KMS-11 (cell line): ENCODE measurements at regions not wholly inside any gene's neighbourhood (a gene's known extent, or its start where the extent isn't known, plus 50 kb on each side); places are given as distances from the start of the nearest gene placed in this dataset.

Experiments used
- H2AFZ ChIP-seq: fragments of 200-600 bp; sonication (generic); 2 replicates; pipeline ENCODE4 v1.6.1; 2016; ENCODE audit warnings: antibody characterized with exemption, mixed run types, low read depth
- H3K27ac ChIP-seq: fragments of 200-600 bp; sonication (generic); 2 replicates; pipeline ENCODE4 v1.6.1; 2016; ENCODE audit warnings: mild to moderate bottlenecking, mixed run types
- H3K27me3 ChIP-seq: fragments of 200-600 bp; sonication (generic); 2 replicates; pipeline ENCODE4 v1.6.1; 2017; ENCODE audit warnings: mild to moderate bottlenecking, low read depth, mixed run types, moderate library complexity; ENCODE audit not compliant: insufficient read depth
- H3K36me3 ChIP-seq: fragments of 200-600 bp; sonication (generic); 2 replicates; pipeline ENCODE4 v1.6.1; 2017; ENCODE audit warnings: mild to moderate bottlenecking, mixed run types; ENCODE audit not compliant: insufficient read depth
- H3K4me1 ChIP-seq: fragments of 200-600 bp; sonication (generic); 2 replicates; pipeline ENCODE4 v1.6.1; 2016; ENCODE audit warnings: mild to moderate bottlenecking, low read depth, mixed run types; ENCODE audit not compliant: poor library complexity, severe bottlenecking
- H3K4me2 ChIP-seq: fragments of 200-600 bp; sonication (generic); 2 replicates; pipeline ENCODE4 v1.7.0; 2016; ENCODE audit warnings: mild to moderate bottlenecking, mixed run types
- H3K4me3 ChIP-seq: fragments of 200-600 bp; sonication (generic); IDR thresholded peaks from 2 replicates; pipeline ENCODE4 v1.6.1; 2017; ENCODE audit warnings: low read depth, low read length, mixed read lengths; ENCODE audit not compliant: insufficient read depth
- H3K79me2 ChIP-seq: fragments of 200-600 bp; sonication (generic); 2 replicates; pipeline ENCODE4 v1.6.1; 2016; ENCODE audit warnings: low read depth, mixed run types; ENCODE audit not compliant: insufficient read depth
- H3K9ac ChIP-seq: fragments of 200-600 bp; sonication (generic); 2 replicates; pipeline ENCODE4 v1.6.1; 2016; ENCODE audit warnings: mild to moderate bottlenecking, mixed run types
- H4K20me1 ChIP-seq: fragments of 200-600 bp; sonication (generic); 2 replicates; pipeline ENCODE4 v1.6.1; 2016; ENCODE audit warnings: mild to moderate bottlenecking, mixed run types; ENCODE audit not compliant: insufficient read depth
- CTCF ChIP-seq: fragments of 200-600 bp; sonication (generic); conservative IDR thresholded peaks from 2 replicates; pipeline ENCODE4 v1.6.1; 2017; ENCODE audit warnings: low read depth, mild to moderate bottlenecking, antibody characterized with exemption, low read length, moderate library complexity, mixed read lengths

- Histone ChIP-seq H3K36me3 (no peaks in the 10 kb centered on the region), H3K4me1 (peaks cover 9% of the 10 kb centered on the region), H2AFZ (no peak overlapping the region), H3K4me2 (no peak overlapping the region), H4K20me1 (no peaks in the 10 kb centered on the region), H3K27me3 (no peaks in the 10 kb centered on the region), H3K79me2 (no peaks in the 10 kb centered on the region), H3K4me3 (no peak overlapping the region), H3K27ac (no peak overlapping the region), H3K9ac (no peak overlapping the region)
- TF ChIP-seq CTCF: no peak
These were observed 149.8 kb upstream of the MAF start for GRCh38 chr16:79750311-79750710.

- Histone ChIP-seq H2AFZ (no peak overlapping the region), H3K4me3 (no peak overlapping the region), H3K4me1 (no peaks in the 10 kb centered on the region), H3K79me2 (no peaks in the 10 kb centered on the region), H3K27me3 (no peaks in the 10 kb centered on the region), H3K9ac (no peak overlapping the region), H4K20me1 (no peaks in the 10 kb centered on the region), H3K27ac (no peak overlapping the region), H3K36me3 (no peaks in the 10 kb centered on the region), H3K4me2 (no peak overlapping the region)
- no peak for TF ChIP-seq CTCF
These were observed 148.1 kb upstream of the MAF start for GRCh38 chr16:79748629-79749028.

GRCh38 chr16:79747688-79748087, 147.2 kb upstream of the MAF start:
- Histone ChIP-seq H3K36me3 (no peaks in the 10 kb centered on the region), H2AFZ (no peak overlapping the region), H3K4me2 (no peak overlapping the region), H3K27me3 (no peaks in the 10 kb centered on the region), H3K4me1 (no peaks in the 10 kb centered on the region), H3K79me2 (no peaks in the 10 kb centered on the region), H3K4me3 (no peak overlapping the region), H3K9ac (no peak overlapping the region), H3K27ac (no peak overlapping the region), H4K20me1 (no peaks in the 10 kb centered on the region)
- no peak for TF ChIP-seq CTCF

GRCh38 chr16:79740252-79740651, 139.7 kb upstream of the MAF start:
- Histone ChIP-seq H3K4me1 (no peaks in the 10 kb centered on the region), H3K79me2 (no peaks in the 10 kb centered on the region), H3K4me2 (no peak overlapping the region), H3K9ac (no peak overlapping the region), H3K27ac (no peak overlapping the region), H3K36me3 (no peaks in the 10 kb centered on the region), H4K20me1 (no peaks in the 10 kb centered on the region), H3K4me3 (no peak overlapping the region), H2AFZ (no peak overlapping the region), H3K27me3 (no peaks in the 10 kb centered on the region)
- no peak for TF ChIP-seq CTCF

- H4K20me1 ChIP-seq: no peaks in the 10 kb centered on the region
- H3K27ac ChIP-seq: no peak overlapping the region
- no peaks in the 10 kb centered on the region for H3K79me2 ChIP-seq
- no peaks in the 10 kb centered on the region for H3K4me1 ChIP-seq
- no peak overlapping the region for H2AFZ ChIP-seq
- no peaks in the 10 kb centered on the region for H3K27me3 ChIP-seq
- no peak overlapping the region for H3K4me2 ChIP-seq
- no peaks in the 10 kb centered on the region for H3K36me3 ChIP-seq
- no peak overlapping the region for H3K9ac ChIP-seq
- H3K4me3 ChIP-seq: no peak overlapping the region
- TF ChIP-seq CTCF: no peak
These were observed 134.7 kb upstream of the MAF start for GRCh38 chr16:79735271-79735670.
